ENCODE measurements at regions not wholly inside any gene's neighbourhood (a gene's known extent, or its start where the extent isn't known, plus 50 kb on each side); places are given as distances from the start of the nearest gene placed in this dataset.

DNA sequence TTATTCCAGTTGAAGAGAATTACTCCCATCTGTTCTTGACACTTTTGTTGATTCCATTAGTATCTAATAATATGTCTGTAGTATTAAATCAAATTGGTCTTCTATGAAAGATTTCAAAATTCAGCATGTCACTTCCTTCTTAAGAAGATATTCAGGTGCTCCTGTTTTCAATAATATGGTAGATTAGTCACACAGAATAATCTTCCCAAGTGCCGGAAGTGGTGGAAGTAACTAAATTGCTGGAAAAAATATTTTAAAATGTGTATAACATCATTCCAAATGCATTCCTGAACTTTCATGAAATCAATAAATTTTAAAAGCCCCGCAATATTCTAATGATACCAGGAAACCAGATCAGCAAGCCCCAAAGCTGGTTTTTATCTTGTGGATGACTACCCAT lies 281.3 kb downstream of the EPM2A start:
- TF ChIP-seq CTCF (IDR thresholded peaks at IDR 0.05) = no peak
- no peak for TF ChIP-seq EZH2 (IDR thresholded peaks at IDR 0.05; ENCODE audit: borderline replicate concordance, insufficient read depth, low read depth, low read length, poor library complexity, severe bottlenecking)
